ENCODE measurements at regions not wholly inside any gene's neighbourhood (a gene's known extent, or its start where the extent isn't known, plus 50 kb on each side); places are given as distances from the start of the nearest gene placed in this dataset.

- Mint-ChIP-seq H3K36me3 (peaks cover 10% of the 10 kb centered on the region), H3K9me3 (peaks cover 12% of the 10 kb centered on the region), H3K4me3 (no peak overlapping the region), H3K4me1 (ENCODE audit: low read depth in 2 of 2) (no peaks in the 10 kb centered on the region), H3K27me3 (no peaks in the 10 kb centered on the region), H3K27ac (no peak overlapping the region)
- no peak for ATAC-seq
- DNase-seq (ENCODE audit: low spot score), result no peak
Observed at GRCh38 chr14:47763188-47763854, 87.9 kb upstream of the MDGA2 start.

DNA sequence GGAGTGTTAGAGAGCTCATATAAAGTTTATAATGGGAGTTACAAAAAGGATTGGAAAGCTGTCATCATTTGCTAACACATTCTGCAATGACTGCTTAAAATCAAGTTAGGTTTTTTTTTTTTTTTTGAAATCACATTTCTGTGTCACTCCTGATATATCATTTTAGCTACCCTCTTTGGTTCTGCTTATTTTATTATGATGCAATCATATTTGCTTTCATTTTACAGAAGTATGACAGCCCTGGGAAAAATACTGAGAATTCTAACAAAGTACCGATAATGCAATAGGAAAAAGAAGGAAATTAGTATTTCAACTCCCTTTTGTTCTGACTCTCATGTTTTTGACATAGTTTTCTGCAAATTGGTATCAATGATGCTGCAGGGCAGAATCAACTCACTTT, 71.6 kb upstream of the MDGA2 start:
- Mint-ChIP-seq H3K4me3 (no peak overlapping the region), H3K36me3 (no peaks in the 10 kb centered on the region), H3K27ac (no peak overlapping the region), H3K9me3 (peaks cover 10% of the 10 kb centered on the region), H3K27me3 (no peaks in the 10 kb centered on the region), H3K4me1 (ENCODE audit: low read depth in 2 of 2) (no peaks in the 10 kb centered on the region)
- DNase-seq (ENCODE audit: low spot score) (no peak), ATAC-seq (no peak)

DNA sequence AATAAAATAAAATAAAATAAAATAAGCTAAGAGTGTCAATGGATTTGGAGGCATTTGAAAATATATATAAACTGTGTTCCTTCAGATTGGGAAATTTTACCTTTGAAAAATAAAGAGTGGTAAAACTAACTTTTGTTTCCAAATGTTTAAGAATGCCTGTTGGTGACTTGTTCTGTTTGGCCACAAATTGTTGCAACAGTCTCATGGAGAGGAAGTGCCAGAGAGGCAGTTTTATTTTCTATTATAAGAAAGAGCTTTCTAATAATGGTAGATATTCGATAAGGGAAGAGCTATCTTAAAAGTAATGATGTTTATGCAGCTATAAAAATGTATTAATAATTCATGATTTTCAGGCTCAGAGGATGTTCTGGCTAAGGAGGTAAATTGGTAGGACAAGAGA, 68.8 kb upstream of the MDGA2 start:
- Mint-ChIP-seq H3K4me1 (ENCODE audit: low read depth in 2 of 2) (no peaks in the 10 kb centered on the region), H3K4me3 (no peak overlapping the region), H3K27ac (no peak overlapping the region), H3K27me3 (no peaks in the 10 kb centered on the region), H3K36me3 (no peaks in the 10 kb centered on the region), H3K9me3 (peaks cover 8% of the 10 kb centered on the region)
- ATAC-seq (no peak), DNase-seq (ENCODE audit: low spot score) (no peak)

DNA sequence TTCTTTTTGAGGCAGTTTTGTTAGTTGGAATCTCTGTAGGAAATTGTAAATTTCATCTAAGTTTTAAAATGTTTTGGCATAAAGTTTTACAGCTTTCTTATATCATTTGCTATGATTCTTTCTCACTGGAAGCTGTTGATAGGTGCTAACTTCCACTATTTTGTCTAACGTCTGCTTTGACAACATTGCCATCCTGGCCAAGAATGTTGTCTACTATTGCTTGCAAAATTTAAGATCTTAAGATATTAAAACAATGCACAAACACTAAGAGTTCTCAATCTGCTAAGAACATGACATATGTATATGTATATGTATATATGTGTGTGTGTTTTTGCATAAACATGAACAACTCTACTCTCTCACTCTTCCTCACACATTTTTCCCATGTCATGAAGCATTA, 64.1 kb upstream of the MDGA2 start:
- Mint-ChIP-seq H3K4me1 (ENCODE audit: low read depth in 2 of 2) (no peaks in the 10 kb centered on the region), H3K27ac (no peak overlapping the region), H3K36me3 (no peaks in the 10 kb centered on the region), H3K27me3 (no peaks in the 10 kb centered on the region), H3K9me3 (peaks cover 9% of the 10 kb centered on the region), H3K4me3 (no peak overlapping the region)
- DNase-seq (ENCODE audit: low spot score), result no peak
- no peak for ATAC-seq

DNA sequence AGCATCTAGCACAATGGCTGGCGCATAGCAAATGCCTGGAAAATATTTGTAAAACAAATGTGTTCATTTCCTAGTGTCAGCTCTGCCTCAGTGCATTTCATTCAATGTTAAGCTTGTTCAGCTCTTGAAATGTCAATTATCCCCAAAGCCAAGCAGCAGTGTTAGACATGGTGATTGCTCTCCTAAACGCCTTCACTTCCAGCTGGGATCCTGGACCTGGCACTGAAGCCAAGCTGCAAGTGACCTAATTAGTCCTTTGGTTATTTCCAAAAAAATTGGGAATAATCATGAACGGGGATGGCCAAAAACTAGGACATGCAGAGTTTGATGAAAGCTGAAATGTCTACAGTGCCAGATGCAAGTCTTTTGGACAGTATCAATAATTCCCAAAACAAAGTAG, 54.9 kb upstream of the MDGA2 start:
- DNase-seq (ENCODE audit: low spot score) (no peak), ATAC-seq (no peak)
- no peak overlapping the region for H3K27ac Mint-ChIP-seq
- no peaks in the 10 kb centered on the region for H3K4me1 Mint-ChIP-seq (ENCODE audit: low read depth in 2 of 2)
- no peaks in the 10 kb centered on the region for H3K36me3 Mint-ChIP-seq
- H3K9me3 Mint-ChIP-seq, result peaks cover 21% of the 10 kb centered on the region
- no peaks in the 10 kb centered on the region for H3K27me3 Mint-ChIP-seq
- H3K4me3 Mint-ChIP-seq, result no peak overlapping the region
